Smooth muscle cell (in vitro differentiated cells): ENCODE measurements at regions not wholly inside any gene's neighbourhood (a gene's known extent, or its start where the extent isn't known, plus 50 kb on each side); places are given as distances from the start of the nearest gene placed in this dataset.

Experiments used
- DNase-seq: peaks from one replicate; lab custom pipeline; 2025; ENCODE audit not compliant: unreplicated experiment; lab: John Stamatoyannopoulos, UW
- H2AFZ ChIP-seq: fragments of 200-600 bp; sonication (generic); 2 replicates; pipeline ENCODE4 v1.6.0; 2016; ENCODE audit warnings: antibody characterized with exemption, low read depth, mild to moderate bottlenecking
- H3F3A ChIP-seq: fragments of 200-600 bp; sonication (generic); 2 replicates; pipeline ENCODE4 v1.6.0; 2017; ENCODE audit warnings: antibody characterized with exemption, low read depth
- H3K27ac ChIP-seq: fragments of 200-600 bp; sonication (generic); 2 replicates; pipeline ENCODE4 v1.5.1; 2016; ENCODE audit warnings: low read depth, mild to moderate bottlenecking
- H3K27me3 ChIP-seq: fragments of 200-600 bp; sonication (generic); 2 replicates; pipeline ENCODE4 v1.6.1; 2016; ENCODE audit warnings: low read depth, mild to moderate bottlenecking
- H3K36me3 ChIP-seq: fragments of 200-600 bp; sonication (generic); 2 replicates; pipeline ENCODE4 v1.5.1; 2016; ENCODE audit warnings: low read depth
- H3K4me1 ChIP-seq: fragments of 200-600 bp; sonication (generic); 2 replicates; pipeline ENCODE4 v1.5.1; 2016; ENCODE audit warnings: low read depth
- H3K4me2 ChIP-seq: fragments of 200-600 bp; sonication (generic); 2 replicates; pipeline ENCODE4 v1.6.0; 2016; ENCODE audit warnings: mild to moderate bottlenecking
- H3K4me3 ChIP-seq: fragments of 200-600 bp; sonication (generic); 2 replicates; pipeline ENCODE4 v1.5.1; 2016; ENCODE audit warnings: mild to moderate bottlenecking
- H3K79me2 ChIP-seq: fragments of 200-600 bp; sonication (generic); 2 replicates; pipeline ENCODE4 v1.6.0; 2016; ENCODE audit warnings: low read depth, mild to moderate bottlenecking
- H3K9ac ChIP-seq: fragments of 200-600 bp; sonication (generic); 2 replicates; pipeline ENCODE4 v1.6.0; 2016; ENCODE audit warnings: low read depth
- H3K9me3 ChIP-seq: fragments of 200-600 bp; sonication (generic); replicated peaks from 2 replicates; pipeline ENCODE4 v1.5.1; 2016; ENCODE audit warnings: low read depth
- H4K20me1 ChIP-seq: fragments of 200-600 bp; sonication (generic); 2 replicates; pipeline ENCODE4 v1.6.0; 2016; ENCODE audit warnings: low read depth
- CTCF ChIP-seq: fragments of 200-600 bp; sonication (generic); IDR thresholded peaks from 2 replicates; pipeline ENCODE4 v1.5.1; 2017; ENCODE audit warnings: borderline replicate concordance, mild to moderate bottlenecking, antibody characterized with exemption; ENCODE audit not compliant: insufficient read depth, poor library complexity, severe bottlenecking
- WGBS: methylation state at CpG from one replicate; pipeline ENCODE4 v1.1.7; 2016; ENCODE audit warnings: low lambda C conversion rate; 5-methylcytosine and 5-hydroxymethylcytosine counted together

GRCh38 chr3:167919590-167919989 is 176.1 kb downstream of the GOLIM4 start:
- no peaks in the 10 kb centered on the region for H4K20me1 ChIP-seq
- no peak overlapping the region for H3K4me3 ChIP-seq
- H3K27me3 ChIP-seq, result no peaks in the 10 kb centered on the region
- no peaks in the 10 kb centered on the region for H3K79me2 ChIP-seq
- WGBS, result 96% methylated on average over 1 of the region's 1 CpG
- H3K4me2 ChIP-seq, result no peak overlapping the region
- H3K27ac ChIP-seq, result no peak overlapping the region
- no peaks in the 10 kb centered on the region for H3F3A ChIP-seq
- H3K9me3 ChIP-seq, result no peaks in the 10 kb centered on the region
- H3K4me1 ChIP-seq, result peaks cover 2% of the 10 kb centered on the region
- no peak for DNase-seq
- H2AFZ ChIP-seq, result no peak overlapping the region
- no peak for TF ChIP-seq CTCF
- no peaks in the 10 kb centered on the region for H3K36me3 ChIP-seq
- H3K9ac ChIP-seq, result no peak overlapping the region

GRCh38 chr3:167918686-167919085 is 177.0 kb downstream of the GOLIM4 start:
- Histone ChIP-seq H3K4me2 (no peak overlapping the region), H2AFZ (no peak overlapping the region), H3K27me3 (no peaks in the 10 kb centered on the region), H3K9ac (no peak overlapping the region), H3K27ac (no peak overlapping the region), H3K79me2 (no peaks in the 10 kb centered on the region), H3K4me1 (peaks cover 12% of the 10 kb centered on the region), H3F3A (peaks cover 3% of the 10 kb centered on the region), H3K9me3 (no peaks in the 10 kb centered on the region), H4K20me1 (no peaks in the 10 kb centered on the region), H3K36me3 (no peaks in the 10 kb centered on the region), H3K4me3 (no peak overlapping the region)
- 75% methylated on average over 2 of the region's 2 CpGs for WGBS
- DNase-seq, result no peak
- TF ChIP-seq CTCF, result no peak

GRCh38 chr3:167918008-167918596 is 177.6 kb downstream of the GOLIM4 start:
- 94% methylated on average over 4 of the region's 4 CpGs for WGBS
- no peak overlapping the region for H3K4me2 ChIP-seq
- no peak for DNase-seq
- H3K4me1 ChIP-seq, result peaks cover 15% of the 10 kb centered on the region
- H2AFZ ChIP-seq, result no peak overlapping the region
- no peaks in the 10 kb centered on the region for H3K9me3 ChIP-seq
- no peak overlapping the region for H3K4me3 ChIP-seq
- H3F3A ChIP-seq, result peaks cover 3% of the 10 kb centered on the region
- no peaks in the 10 kb centered on the region for H3K79me2 ChIP-seq
- no peaks in the 10 kb centered on the region for H3K36me3 ChIP-seq
- H3K9ac ChIP-seq, result no peak overlapping the region
- no peaks in the 10 kb centered on the region for H3K27me3 ChIP-seq
- no peaks in the 10 kb centered on the region for H4K20me1 ChIP-seq
- no peak for TF ChIP-seq CTCF
- no peak overlapping the region for H3K27ac ChIP-seq

- no peak overlapping the region for H3K4me3 ChIP-seq
- peaks cover 7% of the 10 kb centered on the region for H3F3A ChIP-seq
- H3K4me1 ChIP-seq, result peaks cover 15% of the 10 kb centered on the region
- H3K9ac ChIP-seq, result no peak overlapping the region
- peak overlapping the region; percentile 80 for H3K4me2 ChIP-seq
- DNase-seq, result no peak
- no peaks in the 10 kb centered on the region for H3K9me3 ChIP-seq
- TF ChIP-seq CTCF, result no peak
- peak overlapping the region; percentile 36 for H3K27ac ChIP-seq
- H4K20me1 ChIP-seq, result no peaks in the 10 kb centered on the region
- H3K36me3 ChIP-seq, result no peaks in the 10 kb centered on the region
- no peaks in the 10 kb centered on the region for H3K79me2 ChIP-seq
- WGBS, result 21% methylated on average over 4 of the region's 4 CpGs
- H3K27me3 ChIP-seq, result no peaks in the 10 kb centered on the region
- H2AFZ ChIP-seq, result no peak overlapping the region
These were observed 177.8 kb downstream of the SERPINI1 start for GRCh38 chr3:167913219-167913835.
